Hematopoietic multipotent progenitor cell treated with erythropoietin and hydrocortisone succinate and interleukin-3 and kit ligand, for 17 days (in vitro differentiated cells): ENCODE measurements at regions not wholly inside any gene's neighbourhood (a gene's known extent, or its start where the extent isn't known, plus 50 kb on each side); places are given as distances from the start of the nearest gene placed in this dataset.
"Not testable (repeated sequence)": the region's sequence is repeated elsewhere in the genome, so short reads cannot be mapped to it uniquely, and the experiment has no call there.

Source experiments
- DNase-seq: peaks from one replicate; pipeline ENCODE4 v3.0.0-alpha.2; 2015; ENCODE audit warnings: low spot score

DNA sequence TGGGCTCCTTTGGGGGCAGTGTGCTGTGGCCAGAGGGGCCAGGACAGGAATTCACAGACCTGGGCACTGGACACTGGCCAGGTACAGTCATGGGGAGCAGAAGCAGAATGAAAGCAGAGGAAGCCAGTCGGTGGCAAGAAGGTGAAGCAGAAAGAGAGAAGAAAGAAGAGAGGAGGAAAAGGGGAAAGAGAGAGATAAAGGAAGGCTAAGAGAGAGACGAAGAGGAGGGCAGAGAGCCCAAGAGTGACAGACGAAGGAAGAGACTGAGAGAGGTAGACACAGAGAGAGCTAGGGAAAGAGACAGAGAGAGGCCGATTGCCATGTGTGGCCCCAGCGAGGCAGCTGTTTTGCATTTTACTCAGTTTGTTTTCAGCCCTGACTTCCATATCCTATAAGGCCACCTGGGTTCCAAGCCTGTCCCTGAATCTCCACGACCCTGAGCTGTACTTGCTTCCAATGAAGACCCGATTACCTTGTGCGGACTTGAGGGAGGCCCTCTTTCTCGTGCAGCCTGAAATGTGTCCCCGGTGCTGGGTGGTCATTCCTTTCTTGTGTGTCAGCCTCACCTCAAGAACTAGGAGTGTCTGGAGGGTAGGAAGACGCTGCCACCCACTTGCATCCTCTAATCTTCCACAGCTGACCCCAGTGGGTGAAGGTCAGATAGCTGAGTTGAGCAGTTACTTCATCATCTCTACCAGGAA, 73.9 kb downstream of the LSM3 start:
- DNase-seq = no peak

DNA sequence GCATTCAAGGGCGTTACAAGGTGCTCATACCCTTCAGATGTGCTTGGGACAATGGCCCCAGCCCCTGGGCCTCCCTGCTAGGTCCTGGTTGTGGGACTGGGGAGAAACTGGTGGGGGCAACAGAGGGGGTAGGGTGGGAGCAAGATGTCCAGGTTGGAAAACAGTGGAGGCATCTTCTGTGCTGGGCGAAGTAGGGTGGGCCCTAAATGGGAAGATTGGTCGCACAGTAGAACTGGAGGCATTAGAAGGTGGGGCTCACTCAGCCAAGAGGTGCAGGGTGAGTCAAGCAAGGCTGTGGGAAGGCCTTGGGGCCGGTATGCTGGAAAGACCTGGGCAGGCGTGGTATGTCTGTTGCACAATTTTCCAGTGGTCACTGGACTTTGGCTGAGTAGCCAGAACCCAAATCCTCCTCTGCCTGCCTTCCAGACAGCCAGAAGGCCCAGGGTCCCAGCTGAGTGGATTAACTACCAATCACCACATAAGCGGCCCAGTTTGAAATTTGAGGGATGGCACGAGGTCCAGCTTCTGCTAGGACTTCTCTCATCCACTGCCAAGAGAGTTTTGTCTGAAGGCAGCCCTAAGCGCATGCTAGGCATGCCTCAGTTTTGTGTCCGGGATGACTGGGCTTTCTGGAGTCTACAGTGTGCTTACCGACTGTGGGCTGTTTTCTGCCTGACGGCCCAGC, 74.5 kb downstream of the LSM3 start:
- DNase-seq = no peak

DNA sequence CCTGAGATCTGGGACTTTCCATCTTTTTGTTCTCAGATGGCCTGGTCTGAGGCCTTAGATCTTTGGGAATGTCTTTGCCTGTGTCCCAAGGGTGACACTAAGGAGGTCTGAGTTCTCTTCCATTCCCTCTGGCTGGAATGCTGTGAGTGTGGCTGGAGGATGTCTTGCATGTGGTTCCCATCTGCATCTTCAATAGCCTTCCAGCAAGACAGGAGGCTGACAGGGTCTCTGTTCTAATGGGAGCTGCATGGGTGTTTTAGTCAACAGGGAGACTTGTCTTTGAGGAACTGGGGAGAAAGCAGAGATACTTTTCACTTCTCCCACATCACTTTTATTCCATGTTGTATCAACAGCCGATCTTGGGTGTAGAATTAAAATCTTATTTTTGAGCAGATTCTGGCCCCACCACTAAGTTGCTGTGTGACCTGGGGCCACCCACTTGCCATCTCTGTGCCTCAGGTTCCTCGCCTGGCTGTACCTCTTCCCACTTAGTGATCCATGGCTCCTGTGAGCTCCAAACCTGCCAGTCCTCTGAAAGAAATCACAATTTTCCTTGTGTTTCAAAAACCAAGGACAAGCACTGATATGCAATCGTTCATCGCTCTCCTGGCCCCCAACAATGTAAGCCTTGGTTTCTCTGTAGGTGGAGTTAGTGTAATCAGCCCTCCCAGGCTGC, 75.2 kb downstream of the LSM3 start:
- DNase-seq = no peak

DNA sequence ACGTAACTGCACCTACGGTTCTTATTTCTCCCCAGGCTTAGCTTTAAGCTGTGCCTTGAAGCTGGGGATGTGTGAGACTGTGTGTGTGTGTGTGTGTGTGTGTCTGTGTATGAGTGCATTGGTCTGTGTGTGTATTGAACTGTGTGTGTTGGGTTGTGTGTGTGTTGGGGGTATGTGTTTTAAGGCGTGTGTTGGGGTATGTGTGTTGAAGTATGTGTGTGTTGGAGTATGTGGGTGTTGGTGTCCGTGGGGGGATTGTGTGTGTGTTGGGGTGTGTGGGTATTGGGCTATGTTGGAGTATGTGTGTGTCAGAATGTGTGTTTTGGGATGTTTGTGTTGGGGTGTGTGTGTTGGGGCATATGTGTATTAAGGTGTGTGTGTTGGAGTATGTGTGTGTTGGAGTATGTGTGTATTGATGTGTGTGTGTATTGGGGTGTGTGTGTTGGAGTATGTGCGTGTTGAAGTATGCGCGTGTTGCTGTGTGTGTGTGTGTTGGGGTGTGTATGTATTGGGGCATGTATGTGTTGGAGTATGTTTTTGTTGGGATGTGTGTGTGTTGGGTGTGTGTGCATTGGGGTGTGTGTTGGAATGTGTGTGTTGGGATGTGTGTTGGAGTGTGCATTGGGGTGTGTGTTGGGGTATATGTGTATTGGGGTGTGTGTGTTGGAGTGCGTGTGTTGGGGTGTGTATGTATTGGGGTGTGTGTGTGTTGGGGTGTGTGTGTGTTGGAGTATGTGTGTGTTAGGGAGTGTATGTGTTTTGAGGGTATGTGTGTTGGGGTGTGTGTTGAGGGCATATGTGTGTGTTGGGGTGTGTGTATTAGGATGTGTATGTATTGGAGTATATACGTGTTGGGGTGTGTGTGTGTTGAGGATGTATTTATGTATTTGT, 76.4 kb downstream of the LSM3 start:
- no peak for DNase-seq

GRCh38 chr3:14256046-14256445, 77.4 kb downstream of the LSM3 start:
- no peak for DNase-seq

DNA sequence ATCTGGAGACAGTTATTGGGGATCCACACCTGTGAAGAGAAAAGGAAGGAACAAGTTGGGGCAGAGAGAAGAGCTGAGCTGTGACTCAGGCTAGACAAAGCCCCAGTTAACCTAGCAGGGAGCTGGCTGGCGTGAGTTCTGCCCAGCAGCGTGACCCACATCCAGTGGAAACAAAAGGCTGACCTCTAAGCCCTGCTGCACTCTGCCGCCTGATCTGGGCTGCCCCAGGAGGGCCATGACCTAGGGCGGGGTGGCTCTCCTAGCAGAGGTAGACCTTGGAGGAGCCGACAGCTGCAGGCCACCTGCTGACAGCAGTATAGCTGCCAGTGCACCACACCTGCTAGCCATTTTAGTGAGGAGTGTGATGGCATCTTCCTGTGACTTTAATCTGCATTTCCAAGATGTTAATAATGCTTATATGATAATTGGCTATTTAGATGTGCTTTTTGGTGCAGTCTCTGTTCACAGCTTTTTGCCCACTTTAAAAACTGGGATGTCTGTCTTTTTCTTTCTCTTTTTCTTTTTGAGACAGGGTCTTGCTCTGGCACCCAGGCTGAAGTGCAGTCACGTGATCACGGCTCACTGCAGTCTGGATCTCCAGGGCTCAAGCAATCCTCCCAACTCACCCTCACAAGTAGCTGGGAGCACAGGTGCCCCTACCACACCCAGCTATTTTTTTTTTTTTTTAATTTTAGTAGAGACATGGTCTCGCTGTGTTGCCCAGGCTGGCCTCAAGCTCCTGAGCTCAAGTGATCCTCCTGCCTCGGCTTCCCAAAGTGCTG, 78.1 kb downstream of the LSM3 start:
- DNase-seq = no peak

GRCh38 chr3:14258906-14259904, 80.6 kb downstream of the LSM3 start:
- DNase-seq = no peak

DNA sequence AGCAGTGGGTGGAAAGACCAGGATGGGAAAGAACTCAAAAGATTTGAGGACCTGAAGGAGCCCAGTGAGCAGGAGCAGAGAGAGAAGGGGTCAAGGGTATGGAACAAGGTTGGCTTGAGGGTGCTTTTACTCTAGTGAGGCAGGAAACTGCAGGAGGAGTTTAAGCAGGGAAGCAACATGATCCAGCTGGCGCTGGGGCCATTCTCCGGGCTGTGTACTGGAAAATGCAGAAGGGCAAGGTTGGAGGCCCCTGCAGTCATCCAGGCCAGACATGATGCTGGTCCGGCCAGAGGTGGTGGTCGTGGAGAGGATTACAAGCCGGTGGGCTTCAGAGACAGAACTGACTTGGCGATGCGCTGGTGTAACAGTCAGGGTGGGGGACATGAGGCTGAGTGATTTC, 81.8 kb downstream of the LSM3 start:
- no peak for DNase-seq

DNA sequence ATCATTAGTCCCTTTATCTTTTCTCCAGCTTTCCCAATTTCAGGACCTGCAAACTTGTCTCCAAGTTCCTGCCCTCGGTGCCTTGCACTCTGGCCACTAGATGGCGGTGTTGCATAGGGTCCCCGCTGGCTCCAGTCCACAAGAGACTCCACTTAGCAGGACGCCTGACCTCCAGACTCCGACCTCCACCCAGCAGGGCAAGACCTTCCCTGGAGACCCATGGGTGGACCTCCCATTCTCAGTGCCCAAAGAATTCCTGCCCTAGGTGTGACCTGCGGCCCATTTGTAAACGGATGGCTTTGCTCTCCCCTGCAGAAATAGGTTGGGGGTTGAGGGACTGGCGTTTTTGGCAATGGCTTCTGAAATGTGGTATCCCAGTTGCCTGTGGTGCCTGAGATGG, 82.6 kb downstream of the LSM3 start:
- DNase-seq = peak; percentile 77

DNA sequence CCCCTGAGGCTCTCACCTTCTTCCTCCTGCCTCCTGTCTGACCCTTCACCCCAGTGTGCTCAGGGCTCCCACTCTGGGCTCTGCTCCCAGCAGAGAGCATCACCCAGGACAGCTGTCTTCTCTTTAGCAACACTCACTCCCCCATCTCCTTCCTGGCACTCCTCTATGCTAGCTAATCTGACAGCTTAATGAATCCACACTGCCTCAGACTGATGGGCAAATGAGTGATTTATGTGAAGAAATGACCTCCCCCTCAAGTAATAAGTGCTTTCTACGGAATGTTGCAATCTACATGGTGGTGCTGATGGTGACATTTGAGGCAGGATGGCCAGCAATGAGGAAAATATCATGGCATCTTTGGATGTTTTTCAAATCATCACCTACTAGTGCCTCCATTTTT, 83.6 kb downstream of the LSM3 start:
- no peak for DNase-seq

GRCh38 chr3:14262867-14263266, 84.2 kb downstream of the LSM3 start:
- DNase-seq = no peak

GRCh38 chr3:14263317-14264005, 84.8 kb downstream of the LSM3 start:
- DNase-seq = no peak

- no peak for DNase-seq
Observed at GRCh38 chr3:14265246-14265962, 86.8 kb downstream of the LSM3 start.

GRCh38 chr3:14266361-14266760, 87.7 kb downstream of the LSM3 start:
- DNase-seq = no peak

DNA sequence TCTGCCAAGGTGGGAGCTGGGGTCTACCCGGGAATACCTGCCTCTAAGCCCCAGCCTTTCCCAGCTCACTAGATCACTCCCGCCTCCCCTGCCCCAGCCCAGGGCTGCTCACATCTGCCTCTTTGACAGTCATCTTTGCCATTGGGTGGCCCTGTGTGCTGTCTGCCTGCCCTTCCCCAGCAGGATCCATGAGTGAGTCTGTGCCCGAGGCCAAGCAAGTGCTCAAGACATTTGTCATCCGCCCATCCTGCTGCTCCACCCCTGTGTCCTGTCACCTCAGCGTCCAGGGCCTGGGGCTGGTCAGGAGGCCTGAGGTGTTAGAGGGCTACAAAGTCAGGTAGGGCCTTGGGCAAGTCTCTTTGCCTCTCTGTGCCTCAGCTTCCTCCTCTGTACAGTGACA, 89.4 kb downstream of the LSM3 start:
- no peak for DNase-seq

DNA sequence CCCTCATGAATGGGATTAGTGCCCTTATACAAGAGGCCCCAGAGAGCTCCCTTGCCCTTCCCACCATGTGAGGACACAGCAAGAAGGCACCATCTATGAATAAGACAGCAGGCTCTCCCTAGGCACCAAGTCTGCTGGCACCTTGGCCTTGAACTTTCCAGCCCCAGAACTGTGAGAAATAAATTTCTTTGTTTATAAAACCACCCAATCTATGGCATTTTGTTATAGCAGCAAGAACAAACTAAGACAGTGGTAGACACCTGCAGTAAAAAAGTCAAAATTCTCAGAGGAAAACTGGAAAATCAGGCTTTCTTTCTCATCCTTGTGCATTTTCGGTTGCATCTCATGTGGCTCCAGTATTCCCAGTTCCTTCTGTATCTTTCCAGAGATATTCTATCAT, 90.3 kb downstream of the LSM3 start:
- DNase-seq = no peak

- not testable (repeated sequence) for DNase-seq
Observed at GRCh38 chr3:14272041-14272958, 93.7 kb downstream of the LSM3 start.
